Sigmoid colon (tissue), 4 donors: ENCODE measurements at regions not wholly inside any gene's neighbourhood (a gene's known extent, or its start where the extent isn't known, plus 50 kb on each side); places are given as distances from the start of the nearest gene placed in this dataset.

Source experiments
- EP300 ChIP-seq, 4 donors: sonication (generic); formaldehyde crosslinking; IDR thresholded peaks; one replicate each; pipeline ENCODE4 v1.6.1; 2017; ENCODE audit warnings: antibody characterized with exemption in 4 of 4
- POLR2A ChIP-seq, 2 donors: fragments of 450-650 bp; IDR thresholded peaks; one replicate each; pipeline ENCODE4 v1.6.1; 2016; ENCODE audit warnings: antibody characterized with exemption in 2 of 2, mild to moderate bottlenecking in 2 of 2, moderate library complexity in 2 of 2
- POLR2AphosphoS5 ChIP-seq, 4 donors: sonication (generic); formaldehyde crosslinking; IDR thresholded peaks; one replicate each; pipeline ENCODE4 v1.6.1; 2017; ENCODE audit warnings: antibody characterized with exemption in 4 of 4
- TF ChIP-seq, protein P1 (sequence below), 4 experiments: fragments of 450-650 bp in 3 of 4; fragments of 200-600 bp in 1 of 4; IDR thresholded peaks; one replicate each; pipeline ENCODE4 v1.5.1; 2016 to 2019; ENCODE audit warnings: antibody characterized with exemption in 4 of 4, mild to moderate bottlenecking in 3 of 4, moderate library complexity in 2 of 4

DNA sequence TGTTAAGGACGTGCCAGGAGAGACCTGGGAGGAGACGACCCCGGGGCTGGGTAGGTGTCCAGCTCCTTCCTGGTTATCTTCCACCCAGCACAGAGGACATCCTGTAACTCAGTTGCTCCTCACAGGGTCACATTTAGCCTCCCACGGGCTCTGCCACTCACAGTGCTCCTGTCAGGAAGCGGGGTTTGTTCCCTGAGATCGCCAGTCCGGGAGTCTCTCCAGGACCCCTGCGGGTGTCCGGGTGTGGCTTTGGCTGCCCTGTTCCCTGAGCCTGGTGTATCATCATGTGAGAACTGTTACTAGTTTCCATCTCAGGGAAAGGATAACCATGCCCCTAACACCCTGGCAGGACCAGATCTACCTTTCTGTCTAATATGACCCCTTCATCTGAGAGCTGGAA, 158.2 kb upstream of the RUNX1 start:
- TF ChIP-seq, protein P1, sequence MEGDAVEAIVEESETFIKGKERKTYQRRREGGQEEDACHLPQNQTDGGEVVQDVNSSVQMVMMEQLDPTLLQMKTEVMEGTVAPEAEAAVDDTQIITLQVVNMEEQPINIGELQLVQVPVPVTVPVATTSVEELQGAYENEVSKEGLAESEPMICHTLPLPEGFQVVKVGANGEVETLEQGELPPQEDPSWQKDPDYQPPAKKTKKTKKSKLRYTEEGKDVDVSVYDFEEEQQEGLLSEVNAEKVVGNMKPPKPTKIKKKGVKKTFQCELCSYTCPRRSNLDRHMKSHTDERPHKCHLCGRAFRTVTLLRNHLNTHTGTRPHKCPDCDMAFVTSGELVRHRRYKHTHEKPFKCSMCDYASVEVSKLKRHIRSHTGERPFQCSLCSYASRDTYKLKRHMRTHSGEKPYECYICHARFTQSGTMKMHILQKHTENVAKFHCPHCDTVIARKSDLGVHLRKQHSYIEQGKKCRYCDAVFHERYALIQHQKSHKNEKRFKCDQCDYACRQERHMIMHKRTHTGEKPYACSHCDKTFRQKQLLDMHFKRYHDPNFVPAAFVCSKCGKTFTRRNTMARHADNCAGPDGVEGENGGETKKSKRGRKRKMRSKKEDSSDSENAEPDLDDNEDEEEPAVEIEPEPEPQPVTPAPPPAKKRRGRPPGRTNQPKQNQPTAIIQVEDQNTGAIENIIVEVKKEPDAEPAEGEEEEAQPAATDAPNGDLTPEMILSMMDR (IDR thresholded peaks at IDR 0.05), result no peak
- no peak for TF ChIP-seq POLR2AphosphoS5 (IDR thresholded peaks at IDR 0.05)
- no peak for TF ChIP-seq POLR2A (IDR thresholded peaks at IDR 0.05)
- TF ChIP-seq EP300 (IDR thresholded peaks at IDR 0.05), result no peak
